Kidney (tissue), 13 donors: ENCODE measurements at regions not wholly inside any gene's neighbourhood (a gene's known extent, or its start where the extent isn't known, plus 50 kb on each side); places are given as distances from the start of the nearest gene placed in this dataset.
A peak's percentile ranks its signal among the peaks of the same experiment; 100 is the strongest.
"Not testable (repeated sequence)": the region's sequence is repeated elsewhere in the genome, so short reads cannot be mapped to it uniquely, and the experiment has no call there.

Experiments used
- DNase-seq, 5 donors: peaks; one replicate each; pipeline ENCODE4 v3.0.0-alpha.2; 2013 to 2020
- FAIRE-seq: peaks from 2 replicates; lab custom pipeline; 2012; peaks lifted over from hg19 to GRCh38; lab: Jason Lieb, UNC
- H3K27ac ChIP-seq, 2 donors: one replicate each; pipeline ENCODE4 v1.7.0; 2013; ENCODE audit warnings: low read depth in 2 of 2, low read length in 2 of 2, inconsistent platforms in 1 of 2
- H3K27me3 ChIP-seq: one replicate; pipeline ENCODE4 v1.7.1; 2013; ENCODE audit warnings: low read length, inconsistent platforms; ENCODE audit not compliant: control insufficient read depth, insufficient read depth
- H3K36me3 ChIP-seq, 3 donors: one replicate each; pipeline versions ENCODE4 v1.7.0 to v1.7.1; 2013; ENCODE audit warnings: low read length in 3 of 3, control low read depth in 1 of 3, inconsistent platforms in 1 of 3; ENCODE audit not compliant: insufficient read depth in 3 of 3, control insufficient read depth in 2 of 3
- H3K4me1 ChIP-seq, 3 donors: one replicate each; pipeline versions ENCODE4 v1.7.0 to v1.7.1; 2013; ENCODE audit warnings: low read length in 3 of 3, inconsistent platforms in 1 of 3, low read depth in 1 of 3; ENCODE audit not compliant: control insufficient read depth in 2 of 3, insufficient read depth in 2 of 3
- H3K4me3 ChIP-seq, 3 donors: one replicate each; pipeline versions ENCODE4 v1.7.0 to v1.8.1; 2013; ENCODE audit warnings: low read length in 3 of 3, control low read depth in 1 of 3, inconsistent platforms in 1 of 3
- H3K9ac ChIP-seq, 3 donors: one replicate each; pipeline versions ENCODE4 v1.7.0 to v1.7.1; 2013; ENCODE audit warnings: low read length in 3 of 3, control low read depth in 1 of 3, inconsistent platforms in 1 of 3
- H3K9me3 ChIP-seq, 3 donors: one replicate each; pipeline versions ENCODE4 v1.7.0 to v1.7.1; 2013; ENCODE audit warnings: low read length in 3 of 3, control low read depth in 1 of 3, inconsistent platforms in 1 of 3; ENCODE audit not compliant: control insufficient read depth in 2 of 3, insufficient read depth in 1 of 3
- CTCF ChIP-seq: IDR thresholded peaks from 3 replicates; pipeline ENCODE4 v1.5.1; 2012; ENCODE audit warnings: mild to moderate bottlenecking, moderate library complexity, borderline replicate concordance; ENCODE audit not compliant: insufficient read depth; ENCODE audit errors: extremely low read depth
- intact Hi-C: fragments of 100-400 bp; cut with DNase I; formaldehyde crosslinking; loops from one replicate; pipeline ENCODE4 v1.11.1; 2022
- donor health status: control.
- donor health status: control.
- donor health status: control.
- donor health status: control.
- donor health status: control.
- donor health status: DM: yes; HTN: yes; CAD: no.
- donor health status: Normal renal cell carcinoma (clear cell type).

- DNase-seq, result no peak
These were observed 180.5 kb upstream of the ZNF469 start for GRCh38 chr16:88202207-88202745.

GRCh38 chr16:88202856-88203681, 179.7 kb upstream of the ZNF469 start:
- H3K27me3 ChIP-seq, H3K27ac ChIP-seq, H3K4me3 ChIP-seq, intact Hi-C loops, H3K36me3 ChIP-seq, H3K9ac ChIP-seq, FAIRE-seq, H3K4me1 ChIP-seq, H3K9me3 ChIP-seq: not testable (repeated sequence)
- peak in 1 of 5 donors; percentile 35 for DNase-seq

More at GRCh38 chr16:88202207-88202745, 180.5 kb upstream of the ZNF469 start:
- Histone ChIP-seq H3K9ac (no peak overlapping the region), H3K36me3 (no peaks in the 10 kb centered on the region), H3K27ac (no peak overlapping the region), H3K4me1 (no peaks in the 10 kb centered on the region), H3K9me3 (no peaks in the 10 kb centered on the region), H3K27me3 (no peaks in the 10 kb centered on the region), H3K4me3 (no peak overlapping the region)
- no peak for TF ChIP-seq CTCF
- no peak for FAIRE-seq
- intact Hi-C loops, result no loop called here

GRCh38 chr16:88204131-88205110, 178.3 kb upstream of the ZNF469 start:
- H3K4me3 ChIP-seq, H3K9me3 ChIP-seq, H3K27ac ChIP-seq, DNase-seq, H3K4me1 ChIP-seq, FAIRE-seq, intact Hi-C loops, H3K9ac ChIP-seq, H3K27me3 ChIP-seq, H3K36me3 ChIP-seq: not testable (repeated sequence)

- not testable (repeated sequence) for FAIRE-seq
These were observed 177.3 kb upstream of the ZNF469 start for GRCh38 chr16:88205482-88205881.

GRCh38 chr16:88206006-88206405, 176.8 kb upstream of the ZNF469 start:
- intact Hi-C loops, H3K27ac ChIP-seq, H3K4me1 ChIP-seq, H3K9ac ChIP-seq, H3K27me3 ChIP-seq, H3K9me3 ChIP-seq, H3K4me3 ChIP-seq, H3K36me3 ChIP-seq, DNase-seq, FAIRE-seq: not testable (repeated sequence)

More at GRCh38 chr16:88205482-88205881, 177.3 kb upstream of the ZNF469 start:
- H3K36me3 ChIP-seq, intact Hi-C loops, H3K4me1 ChIP-seq, H3K4me3 ChIP-seq, H3K27me3 ChIP-seq, H3K9ac ChIP-seq, H3K27ac ChIP-seq, DNase-seq, H3K9me3 ChIP-seq: not testable (repeated sequence)

GRCh38 chr16:88206516-88206915, 176.2 kb upstream of the ZNF469 start:
- H3K27ac ChIP-seq, intact Hi-C loops, FAIRE-seq, H3K9me3 ChIP-seq, H3K4me1 ChIP-seq, H3K27me3 ChIP-seq, H3K4me3 ChIP-seq, H3K36me3 ChIP-seq, H3K9ac ChIP-seq, DNase-seq: not testable (repeated sequence)
